PC-3 (cell line): ENCODE measurements at regions not wholly inside any gene's neighbourhood (a gene's known extent, or its start where the extent isn't known, plus 50 kb on each side); places are given as distances from the start of the nearest gene placed in this dataset.
A peak's percentile ranks its signal among the peaks of the same experiment; 100 is the strongest.

ENCODE experiments used
- ATAC-seq: fragments of 200-7000 bp; cut with Tn5 transposase; 2 replicates; pipeline ENCODE4 v1.9.1; 2020; ENCODE audit warnings: mild to moderate bottlenecking, moderate library complexity
- BruUV-seq: library from RNA; stranded (reverse); fragments of 400-500 nt; replicated peaks from 2 replicates; lab custom pipeline; 2021; lab: Mats Ljungman, UMichigan
- CTCF ChIA-PET: fragments of 300-600 bp; sonication (Branson Sonifier 250); formaldehyde crosslinking; loops from one replicate; lab custom pipeline; 2022; ENCODE audit warnings: antibody characterized with exemption; lab: Charles Lee
- POLR2A ChIA-PET: fragments of 300-600 bp; sonication (Branson Sonifier 250); formaldehyde crosslinking; loops from one replicate; lab custom pipeline; 2022; ENCODE audit warnings: antibody characterized with exemption; ENCODE audit not compliant: unreplicated experiment; lab: Charles Lee
- DNase-seq: peaks from one replicate; pipeline ENCODE4 v3.0.0-alpha.2; 2015
- H2AFZ ChIP-seq: fragments of 300-600 bp; sonication (generic); 2 replicates; pipeline ENCODE4 v1.6.0; 2016; ENCODE audit warnings: antibody characterized with exemption, low read length
- H3F3A ChIP-seq: fragments of 300-600 bp; sonication (generic); one replicate; pipeline ENCODE4 v1.6.0; 2017; ENCODE audit warnings: antibody characterized with exemption, low read length, control low read depth, mild to moderate bottlenecking; ENCODE audit not compliant: unreplicated experiment
- H3K27ac ChIP-seq: fragments of 300-600 bp; sonication (generic); 2 replicates; pipeline ENCODE4 v1.5.1; 2016; ENCODE audit warnings: mild to moderate bottlenecking, low read length
- H3K27me3 ChIP-seq: fragments of 300-600 bp; sonication (generic); 2 replicates; pipeline ENCODE4 v1.6.1; 2016; ENCODE audit warnings: low read length, mixed read lengths
- H3K36me3 ChIP-seq: fragments of 300-600 bp; sonication (generic); 2 replicates; pipeline ENCODE4 v1.6.1; 2016; ENCODE audit warnings: low read depth, mixed run types, low read length, mixed read lengths
- H3K4me1 ChIP-seq: fragments of 300-600 bp; sonication (generic); 2 replicates; pipeline ENCODE4 v1.5.1; 2016; ENCODE audit warnings: low read length; ENCODE audit not compliant: insufficient read depth
- H3K4me2 ChIP-seq: fragments of 300-600 bp; sonication (generic); 2 replicates; pipeline ENCODE4 v1.6.0; 2016; ENCODE audit warnings: low read length
- H3K4me3 ChIP-seq: fragments of 300-600 bp; sonication (generic); 2 replicates; pipeline ENCODE4 v1.5.1; 2016; ENCODE audit warnings: mild to moderate bottlenecking, low read length, mixed read lengths
- H3K79me2 ChIP-seq: fragments of 300-600 bp; sonication (generic); 2 replicates; pipeline ENCODE4 v1.6.1; 2017; ENCODE audit warnings: low read length, mixed read lengths
- H3K9ac ChIP-seq: fragments of 300-600 bp; sonication (generic); 2 replicates; pipeline ENCODE4 v1.6.0; 2016; ENCODE audit warnings: mild to moderate bottlenecking, low read length
- H3K9me2 ChIP-seq: fragments of 300-600 bp; sonication (generic); replicated peaks from 2 replicates; pipeline ENCODE4 v1.6.1; 2016; ENCODE audit warnings: mixed run types, low read length, mixed read lengths
- H3K9me3 ChIP-seq: fragments of 300-600 bp; sonication (generic); 2 replicates; pipeline ENCODE4 v1.6.1; 2016; ENCODE audit warnings: low read length, mixed read lengths
- H4K20me1 ChIP-seq: fragments of 300-600 bp; sonication (generic); 2 replicates; pipeline ENCODE4 v1.6.1; 2016; ENCODE audit warnings: low read length, mixed read lengths
- CTCF ChIP-seq: fragments of 300-600 bp; sonication (generic); conservative IDR thresholded peaks from 2 replicates; pipeline ENCODE4 v1.5.1; 2017; ENCODE audit warnings: antibody characterized with exemption, low read depth, mild to moderate bottlenecking, low read length
- EZH2 ChIP-seq: fragments of 300-600 bp; sonication (generic); IDR thresholded peaks from one replicate; pipeline ENCODE4 v1.6.1; 2017; ENCODE audit warnings: antibody characterized with exemption, mild to moderate bottlenecking, low read length; ENCODE audit not compliant: unreplicated experiment
- EZH2phosphoT487 ChIP-seq: fragments of 300-600 bp; sonication (generic); IDR thresholded peaks from 2 replicates; pipeline ENCODE4 v1.6.1; 2018; ENCODE audit warnings: mild to moderate bottlenecking, antibody characterized with exemption, low read length, borderline replicate concordance
- intact Hi-C: fragments of 100-400 bp; cut with micrococcal nuclease; formaldehyde crosslinking; loops from 2 replicates; pipeline ENCODE4 v1.9.0; 2023

- DNase-seq = no peak
Observed at GRCh38 chr2:41413813-41414485, 633.9 kb upstream of the PKDCC start.

GRCh38 chr2:41414486-41415230, 633.2 kb upstream of the PKDCC start:
- Histone ChIP-seq H4K20me1 (no peaks in the 10 kb centered on the region), H3K27me3 (peaks cover 6% of the 10 kb centered on the region; the same call in 1 of the 2 replicates), H3F3A (no peaks in the 10 kb centered on the region), H3K79me2 (no peaks in the 10 kb centered on the region), H3K4me2 (no peak overlapping the region), H2AFZ (no peak overlapping the region), H3K27ac (no peak overlapping the region), H3K9ac (no peak overlapping the region), H3K9me3 (no peaks in the 10 kb centered on the region), H3K36me3 (no peaks in the 10 kb centered on the region), H3K9me2 (no peaks in the 10 kb centered on the region), H3K4me3 (no peak overlapping the region), H3K4me1 (no peaks in the 10 kb centered on the region)
- DNase-seq (peak; percentile 81), ATAC-seq (peak; percentile 64)
- BruUV-seq = no TSS peak
- ChIA-PET CTCF (interaction anchor here (0.6 kb wide), 1 partner anchor 284 kb away, joined by 4 read pairs; no protein-coding TSS in a partner anchor), POLR2A (no interaction called here)
- intact Hi-C loops = loop anchor here (1.0 to 5.0 kb wide), 3 partner anchors 284 to 572 kb away; no protein-coding TSS in a partner anchor
- TF ChIP-seq CTCF = peak; percentile 88
- TF ChIP-seq EZH2phosphoT487 = no peak
- no peak for TF ChIP-seq EZH2

More at GRCh38 chr2:41413813-41414485, 633.9 kb upstream of the PKDCC start:
- CTCF ChIA-PET = no interaction called here
- no peaks in the 10 kb centered on the region for H3K36me3 ChIP-seq
- TF ChIP-seq EZH2 (no peak), EZH2phosphoT487 (no peak), CTCF (no peak)
- peaks cover 6% of the 10 kb centered on the region; the same call in 1 of the 2 replicates for H3K27me3 ChIP-seq
- H4K20me1 ChIP-seq = no peaks in the 10 kb centered on the region
- ATAC-seq = no peak
- no peak overlapping the region for H3K27ac ChIP-seq
- H3K9me3 ChIP-seq = no peaks in the 10 kb centered on the region
- POLR2A ChIA-PET = no interaction called here
- no peak overlapping the region for H3K4me3 ChIP-seq
- H3K9me2 ChIP-seq = no peaks in the 10 kb centered on the region
- no peak overlapping the region for H2AFZ ChIP-seq
- no TSS peak for BruUV-seq
- no peaks in the 10 kb centered on the region for H3F3A ChIP-seq
- H3K79me2 ChIP-seq = no peaks in the 10 kb centered on the region
- intact Hi-C loops = loop anchor here (1.0 to 5.0 kb wide), 3 partner anchors 285 to 572 kb away; no protein-coding TSS in a partner anchor
- no peak overlapping the region for H3K4me2 ChIP-seq
- H3K4me1 ChIP-seq = no peaks in the 10 kb centered on the region
- no peak overlapping the region for H3K9ac ChIP-seq

- Histone ChIP-seq H3K4me2 (no peak overlapping the region), H3K27me3 (peaks cover 11% of the 10 kb centered on the region; the same call in 1 of the 2 replicates), H3K4me1 (no peaks in the 10 kb centered on the region), H2AFZ (no peak overlapping the region), H3K36me3 (no peaks in the 10 kb centered on the region), H3K4me3 (no peak overlapping the region), H4K20me1 (no peaks in the 10 kb centered on the region), H3K9me3 (no peaks in the 10 kb centered on the region), H3K9ac (no peak overlapping the region), H3K27ac (no peak overlapping the region), H3F3A (no peaks in the 10 kb centered on the region), H3K79me2 (no peaks in the 10 kb centered on the region), H3K9me2 (no peaks in the 10 kb centered on the region)
- ChIA-PET POLR2A (no interaction called here), CTCF (no interaction called here)
- BruUV-seq = no TSS peak
- DNase-seq (no peak), ATAC-seq (no peak)
- TF ChIP-seq EZH2phosphoT487 (no peak), EZH2 (no peak), CTCF (no peak)
- intact Hi-C loops = no loop called here
Observed at GRCh38 chr2:41417511-41417910, 630.3 kb upstream of the PKDCC start.
